H1 (cell line): ENCODE measurements at regions not wholly inside any gene's neighbourhood (a gene's known extent, or its start where the extent isn't known, plus 50 kb on each side); places are given as distances from the start of the nearest gene placed in this dataset.
"Not testable (repeated sequence)": the region's sequence is repeated elsewhere in the genome, so short reads cannot be mapped to it uniquely, and the experiment has no call there.

ENCODE experiments used
- CTCF ChIA-PET: fragments of 300-600 bp; sonication (Branson Sonifier 250); formaldehyde crosslinking; loops from one replicate; lab custom pipeline; 2021; ENCODE audit not compliant: partially characterized antibody; lab: Charles Lee
- POLR2A ChIA-PET: fragments of 300-600 bp; sonication (Branson Sonifier 250); formaldehyde crosslinking; loops from one replicate; lab custom pipeline; 2021; ENCODE audit warnings: inconsistent platforms; ENCODE audit not compliant: partially characterized antibody; lab: Charles Lee
- DNase-seq, 2 experiments: peaks; one replicate each; pipeline versions ENCODE4 v3.0.0 to v3.0.0-alpha.2; 2010 to 2022; ENCODE audit warnings: low spot score in 2 of 2, low read depth in 1 of 2, mixed read lengths in 1 of 2
- FAIRE-seq: peaks from 2 replicates; lab custom pipeline; 2011; peaks lifted over from hg19 to GRCh38; lab: Jason Lieb, UNC
- H2AFZ ChIP-seq: 2 replicates; pipeline ENCODE4 v1.8.1; 2012; ENCODE audit warnings: low read length, inconsistent platforms
- H2AK5ac ChIP-seq: 2 replicates; pipeline ENCODE4 v1.6.1; 2013; ENCODE audit warnings: low read depth, low read length
- H2BK120ac ChIP-seq: replicated peaks from 2 replicates; pipeline ENCODE3; 2013; ENCODE audit warnings: low read depth, low read length, inconsistent platforms
- H2BK12ac ChIP-seq: 2 replicates; pipeline ENCODE4 v1.6.1; 2013; ENCODE audit warnings: low read depth, low read length
- H2BK15ac ChIP-seq: 2 replicates; pipeline ENCODE4 v1.6.1; 2013; ENCODE audit warnings: low read length
- H2BK20ac ChIP-seq: 2 replicates; pipeline ENCODE4 v1.6.1; 2013; ENCODE audit warnings: low read length
- H2BK5ac ChIP-seq: 2 replicates; pipeline ENCODE4 v1.6.1; 2013; ENCODE audit warnings: low read depth, low read length
- H3K14ac ChIP-seq: 2 replicates; pipeline ENCODE4 v1.6.1; 2013; ENCODE audit warnings: inconsistent platforms; ENCODE audit not compliant: insufficient read length
- H3K18ac ChIP-seq: 2 replicates; pipeline ENCODE4 v1.6.1; 2013; ENCODE audit warnings: low read length; ENCODE audit errors: extremely low read depth
- H3K23ac ChIP-seq: 2 replicates; pipeline ENCODE4 v1.6.1; 2013; ENCODE audit warnings: inconsistent platforms; ENCODE audit not compliant: insufficient read length
- H3K23me2 ChIP-seq: 2 replicates; pipeline ENCODE4 v1.6.1; 2013; ENCODE audit warnings: low read depth, low read length
- H3K27ac ChIP-seq: 2 replicates; pipeline ENCODE4 v1.6.1; 2011; ENCODE audit warnings: low read depth, low read length, inconsistent platforms
- H3K27me3 ChIP-seq, 4 experiments: replicated peaks in 1 of 4; 1 replicate in 1 of 4; 2 replicates in 3 of 4; pipeline versions ENCODE4 v1.6.1 to v1.8.1; 2011 to 2013; ENCODE audit warnings: low read length in 3 of 4, mild to moderate bottlenecking in 3 of 4, inconsistent platforms in 2 of 4, mixed read lengths in 2 of 4, moderate library complexity in 1 of 4; ENCODE audit not compliant: control insufficient read depth in 3 of 4, insufficient read depth in 3 of 4; ENCODE audit errors: extremely low read depth in 1 of 4
- H3K36me3 ChIP-seq, 4 experiments: 2 replicates each; pipeline versions ENCODE4 v1.6.1 to v1.8.1; 2011 to 2013; ENCODE audit warnings: mild to moderate bottlenecking in 4 of 4, low read length in 3 of 4, moderate library complexity in 2 of 4, control low read depth in 1 of 4, inconsistent platforms in 1 of 4; ENCODE audit not compliant: insufficient read depth in 4 of 4, control insufficient read depth in 2 of 4
- H3K4ac ChIP-seq: replicated peaks from 2 replicates; pipeline ENCODE3; 2013; ENCODE audit warnings: low read length, low read depth, mixed read lengths, inconsistent platforms; ENCODE audit not compliant: insufficient read length
- H3K4me1 ChIP-seq, 4 experiments: replicated peaks in 1 of 4; 1 replicate in 1 of 4; 2 replicates in 3 of 4; pipeline versions ENCODE4 v1.6.1 to v1.8.1; 2011 to 2013; ENCODE audit warnings: low read length in 3 of 4, inconsistent platforms in 2 of 4, mixed read lengths in 1 of 4; ENCODE audit not compliant: insufficient read depth in 4 of 4, control insufficient read depth in 3 of 4
- H3K4me2 ChIP-seq, 2 experiments: 2 replicates each; pipeline versions ENCODE4 v1.6.1 to v1.8.1; 2011 to 2013; ENCODE audit warnings: low read depth in 2 of 2, low read length in 2 of 2, control low read depth in 1 of 2, inconsistent platforms in 1 of 2, mild to moderate bottlenecking in 1 of 2; ENCODE audit not compliant: insufficient read depth in 1 of 2
- H3K4me3 ChIP-seq, 4 experiments: fragments of 200-600, 300-600 bp in 1 of 4; sonication (generic), shearing (Covaris generic), sonication (Bioruptor Twin) in 1 of 4; 2 replicates each; pipeline versions ENCODE4 v1.5.1 to v1.8.1; 2011 to 2016; ENCODE audit warnings: low read length in 4 of 4, low read depth in 3 of 4, control low read depth in 2 of 4, inconsistent platforms in 2 of 4, mild to moderate bottlenecking in 2 of 4, mixed read lengths in 1 of 4, moderate library complexity in 1 of 4; ENCODE audit not compliant: insufficient read depth in 2 of 4; ENCODE audit errors: extremely low read depth in 1 of 4
- H3K56ac ChIP-seq: replicated peaks from 2 replicates; pipeline ENCODE3; 2013; ENCODE audit warnings: low read depth, mild to moderate bottlenecking, mixed read lengths, low read length, inconsistent platforms; ENCODE audit not compliant: insufficient read length
- H3K79me1 ChIP-seq: 2 replicates; pipeline ENCODE4 v1.6.1; 2013; ENCODE audit warnings: low read depth, low read length, control low read depth
- H3K79me2 ChIP-seq, 2 experiments: 2 replicates each; pipeline versions ENCODE4 v1.6.1 to v1.8.1; 2012 to 2013; ENCODE audit warnings: low read length in 2 of 2, mild to moderate bottlenecking in 2 of 2, inconsistent platforms in 1 of 2; ENCODE audit not compliant: insufficient read depth in 2 of 2, control insufficient read depth in 1 of 2
- H3K9ac ChIP-seq, 4 experiments: replicated peaks in 1 of 4; 1 replicate in 1 of 4; 2 replicates in 3 of 4; pipeline versions ENCODE4 v1.6.1 to v1.8.1; 2011 to 2013; ENCODE audit warnings: low read depth in 3 of 4, low read length in 3 of 4, control low read depth in 2 of 4, mild to moderate bottlenecking in 2 of 4, moderate library complexity in 2 of 4, inconsistent platforms in 1 of 4; ENCODE audit errors: extremely low read depth in 1 of 4
- H3K9me3 ChIP-seq, 2 experiments: 2 replicates each; pipeline versions ENCODE4 v1.6.1 to v1.8.1; 2012 to 2013; ENCODE audit warnings: mild to moderate bottlenecking in 2 of 2, moderate library complexity in 2 of 2, control low read depth in 1 of 2, inconsistent platforms in 1 of 2, low read depth in 1 of 2, low read length in 1 of 2, mixed read lengths in 1 of 2; ENCODE audit not compliant: insufficient read depth in 2 of 2
- H4K20me1 ChIP-seq, 2 experiments: replicated peaks in 1 of 2; 2 replicates each; pipeline versions ENCODE3 to v1.8.1; 2011 to 2013; ENCODE audit warnings: inconsistent platforms in 2 of 2, low read length in 2 of 2, mild to moderate bottlenecking in 1 of 2; ENCODE audit not compliant: insufficient read depth in 2 of 2, control insufficient read depth in 1 of 2
- H4K5ac ChIP-seq: 2 replicates; pipeline ENCODE4 v1.6.1; 2013; ENCODE audit warnings: low read length, low read depth, mixed read lengths, inconsistent platforms; ENCODE audit not compliant: insufficient read length
- H4K8ac ChIP-seq: 2 replicates; pipeline ENCODE4 v1.8.0; 2013; ENCODE audit warnings: mild to moderate bottlenecking, moderate library complexity, low read length, inconsistent platforms; ENCODE audit not compliant: insufficient read depth; ENCODE audit errors: extremely low read depth
- H4K91ac ChIP-seq: replicated peaks from 2 replicates; pipeline ENCODE3; 2013; ENCODE audit warnings: low read length, mixed read lengths, inconsistent platforms; ENCODE audit not compliant: insufficient read length
- WGBS, 2 experiments: shearing (Covaris generic) in 1 of 2; methylation state at CpG; one replicate each; pipeline versions ENCODE4 v1.1.6 to v1.1.7; 2013 to 2015; ENCODE audit warnings: low lambda C conversion rate in 2 of 2, mixed read lengths in 2 of 2, inconsistent platforms in 1 of 2, low coverage in 1 of 2, missing lambda C conversion rate in 1 of 2; ENCODE audit not compliant: insufficient replicate concordance in 2 of 2, insufficient coverage in 1 of 2, insufficient read length in 1 of 2; ENCODE audit errors: extremely low coverage in 1 of 2, missing lambda C conversion rate in 1 of 2; 5-methylcytosine and 5-hydroxymethylcytosine counted together

DNA sequence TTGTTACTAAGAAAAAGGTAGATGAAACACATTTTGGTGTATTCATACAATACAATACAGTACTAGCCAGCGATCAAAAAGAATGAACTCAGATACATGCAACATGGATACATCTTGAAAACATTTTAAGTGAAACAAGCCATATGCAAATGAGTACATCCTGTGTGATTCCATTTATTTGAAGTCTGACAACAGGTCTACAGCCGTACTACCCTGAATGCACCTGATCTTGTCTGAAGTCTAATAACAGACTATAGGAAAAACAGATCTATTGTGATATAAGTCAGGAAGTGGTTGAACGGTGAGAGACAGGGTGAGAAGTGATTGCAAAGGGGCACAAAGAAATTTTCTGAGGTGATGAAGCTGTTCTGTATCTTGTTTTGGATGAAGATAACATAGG, 146.9 kb downstream of the NBPF8 start:
- H3K14ac ChIP-seq, H2AK5ac ChIP-seq, H3K9ac ChIP-seq, H3K4me3 ChIP-seq, H2BK15ac ChIP-seq, H3K4me1 ChIP-seq, H4K20me1 ChIP-seq, H3K4ac ChIP-seq, CTCF ChIA-PET, H3K9me3 ChIP-seq, H4K91ac ChIP-seq, H3K23me2 ChIP-seq, H3K27me3 ChIP-seq, H4K5ac ChIP-seq, H4K8ac ChIP-seq, H2BK5ac ChIP-seq, H2AFZ ChIP-seq, H3K36me3 ChIP-seq, H3K79me2 ChIP-seq, H2BK20ac ChIP-seq, FAIRE-seq, DNase-seq, H3K4me2 ChIP-seq, H3K18ac ChIP-seq, H3K23ac ChIP-seq, H2BK12ac ChIP-seq, H2BK120ac ChIP-seq, H3K79me1 ChIP-seq, H3K56ac ChIP-seq, POLR2A ChIA-PET, H3K27ac ChIP-seq: not testable (repeated sequence)
- 86% methylated on average over 3 of the region's 3 CpGs; no CpG with 5 or more reads in 1 of the 2 experiments for WGBS, 2 experiments

DNA sequence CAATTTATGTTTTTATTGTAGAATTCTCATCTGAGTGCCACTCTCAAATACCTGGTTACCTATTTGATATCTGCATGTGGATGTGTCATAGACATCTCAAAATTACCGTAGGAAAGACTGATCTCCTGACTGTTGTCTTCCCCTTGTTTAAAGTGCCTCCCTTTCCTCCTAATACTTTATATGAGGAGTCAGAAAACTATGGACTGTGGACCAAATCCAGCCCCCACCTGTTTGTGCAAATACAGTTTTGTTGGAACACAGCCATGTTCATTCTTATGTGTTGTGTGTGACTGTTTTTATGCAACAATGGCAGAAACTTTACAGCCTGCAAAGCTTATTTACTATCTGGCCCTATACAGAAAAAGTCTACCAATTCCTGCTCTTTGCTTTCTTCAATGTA, 150.6 kb downstream of the NBPF8 start:
- H3K23ac ChIP-seq, H4K8ac ChIP-seq, H3K9ac ChIP-seq, FAIRE-seq, H4K5ac ChIP-seq, H2BK12ac ChIP-seq, H2AFZ ChIP-seq, H2BK20ac ChIP-seq, H3K79me1 ChIP-seq, CTCF ChIA-PET, H2AK5ac ChIP-seq, H4K91ac ChIP-seq, H3K4me2 ChIP-seq, H3K23me2 ChIP-seq, H3K9me3 ChIP-seq, H3K4ac ChIP-seq, H3K4me1 ChIP-seq, H3K14ac ChIP-seq, H2BK15ac ChIP-seq, H4K20me1 ChIP-seq, H3K4me3 ChIP-seq, H3K36me3 ChIP-seq, DNase-seq, H3K79me2 ChIP-seq, H2BK5ac ChIP-seq, H3K18ac ChIP-seq, POLR2A ChIA-PET, H3K27me3 ChIP-seq, H2BK120ac ChIP-seq, H3K27ac ChIP-seq, H3K56ac ChIP-seq: not testable (repeated sequence)
- WGBS, 2 experiments = no CpG with 5 or more reads among the region's 1 CpG
